GM18909 (cell line): ENCODE measurements at regions not wholly inside any gene's neighbourhood (a gene's known extent, or its start where the extent isn't known, plus 50 kb on each side); places are given as distances from the start of the nearest gene placed in this dataset.

ENCODE experiments used
- ATAC-seq: cut with Tn5 transposase; IDR thresholded peaks from one replicate; pipeline ENCODE4 v1.9.1; 2021; ENCODE audit warnings: mild to moderate bottlenecking; ENCODE audit not compliant: unreplicated experiment, poor library complexity

- no peak for ATAC-seq
These were observed 754.5 kb downstream of the HDGFL1 start for GRCh38 chr6:23323897-23324296.

- ATAC-seq = no peak
These were observed 755.7 kb downstream of the HDGFL1 start for GRCh38 chr6:23325065-23325464.

GRCh38 chr6:23327621-23328020 lies 758.3 kb downstream of the HDGFL1 start:
- ATAC-seq = no peak

- no peak for ATAC-seq
These were observed 759.7 kb downstream of the HDGFL1 start for GRCh38 chr6:23329086-23329485.

- no peak for ATAC-seq
These were observed 761.3 kb downstream of the HDGFL1 start for GRCh38 chr6:23330632-23331031.

- ATAC-seq = no peak
These were observed 765.0 kb downstream of the HDGFL1 start for GRCh38 chr6:23334360-23334759.

- ATAC-seq = no peak
These were observed 766.5 kb downstream of the HDGFL1 start for GRCh38 chr6:23335894-23336293.

- no peak for ATAC-seq
These were observed 769.9 kb downstream of the HDGFL1 start for GRCh38 chr6:23339268-23339667.

- no peak for ATAC-seq
These were observed 770.9 kb downstream of the HDGFL1 start for GRCh38 chr6:23340271-23340670.

- no peak for ATAC-seq
These were observed 774.4 kb downstream of the HDGFL1 start for GRCh38 chr6:23343610-23344306.

- no peak for ATAC-seq
These were observed 777.8 kb upstream of the NRSN1 start for GRCh38 chr6:23348185-23348584.

GRCh38 chr6:23349521-23350147 lies 776.4 kb upstream of the NRSN1 start:
- no peak for ATAC-seq

GRCh38 chr6:23350752-23351453 lies 775.1 kb upstream of the NRSN1 start:
- no peak for ATAC-seq

GRCh38 chr6:23354004-23354403 lies 772.0 kb upstream of the NRSN1 start:
- ATAC-seq = no peak

GRCh38 chr6:23357185-23357766 lies 768.7 kb upstream of the NRSN1 start:
- ATAC-seq = no peak

- ATAC-seq = no peak
These were observed 760.3 kb upstream of the NRSN1 start for GRCh38 chr6:23365732-23366131.

GRCh38 chr6:23367311-23367710 lies 758.7 kb upstream of the NRSN1 start:
- no peak for ATAC-seq

- ATAC-seq = no peak
These were observed 757.5 kb upstream of the NRSN1 start for GRCh38 chr6:23368557-23368956.

- no peak for ATAC-seq
These were observed 756.0 kb upstream of the NRSN1 start for GRCh38 chr6:23370051-23370450.

- ATAC-seq = no peak
These were observed 754.7 kb upstream of the NRSN1 start for GRCh38 chr6:23371132-23371915.
